Endodermal cell (in vitro differentiated cells): ENCODE measurements at regions not wholly inside any gene's neighbourhood (a gene's known extent, or its start where the extent isn't known, plus 50 kb on each side); places are given as distances from the start of the nearest gene placed in this dataset.
A peak's percentile ranks its signal among the peaks of the same experiment; 100 is the strongest.

Source experiments
- DNase-seq: peaks from one replicate; pipeline ENCODE4 v3.0.0-alpha.2; 2017
- H3K27ac ChIP-seq: 2 replicates; pipeline ENCODE4 v1.5.1; 2013; ENCODE audit warnings: mild to moderate bottlenecking, low read depth, low read length, moderate library complexity
- H3K27me3 ChIP-seq: 2 replicates; pipeline ENCODE4 v1.6.1; 2013; ENCODE audit warnings: mild to moderate bottlenecking, low read length, moderate library complexity; ENCODE audit not compliant: insufficient read depth, control insufficient read depth, poor library complexity, severe bottlenecking
- H3K36me3 ChIP-seq: 2 replicates; pipeline ENCODE4 v1.7.0; 2013; ENCODE audit warnings: mild to moderate bottlenecking, low read length, moderate library complexity; ENCODE audit not compliant: control insufficient read depth, insufficient read depth
- H3K4me1 ChIP-seq: one replicate; pipeline ENCODE4 v1.7.0; 2013; ENCODE audit warnings: low read length; ENCODE audit not compliant: control insufficient read depth, insufficient read depth
- H3K4me3 ChIP-seq: 2 replicates; pipeline ENCODE4 v1.5.1; 2013; ENCODE audit warnings: mild to moderate bottlenecking, low read length, moderate library complexity
- H3K9ac ChIP-seq: 2 replicates; pipeline ENCODE4 v1.6.1; 2013; ENCODE audit warnings: mild to moderate bottlenecking, low read length, moderate library complexity; ENCODE audit not compliant: poor library complexity, severe bottlenecking; ENCODE audit errors: extremely low read depth
- H3K9me3 ChIP-seq: 2 replicates; pipeline ENCODE4 v1.6.1; 2013; ENCODE audit warnings: mild to moderate bottlenecking, low read length, moderate library complexity; ENCODE audit not compliant: control insufficient read depth
- H3K27ac Mint-ChIP-seq: 2 replicates; pipeline ENCODE4 v1.8.0; 2020; ENCODE audit warnings: mixed read lengths
- H3K27me3 Mint-ChIP-seq: 2 replicates; pipeline ENCODE4 v1.8.0; 2021; ENCODE audit warnings: mild to moderate bottlenecking, mixed read lengths; ENCODE audit not compliant: insufficient read depth
- H3K36me3 Mint-ChIP-seq: 2 replicates; pipeline ENCODE4 v1.8.0; 2020; ENCODE audit warnings: low read depth, mixed read lengths
- H3K4me1 Mint-ChIP-seq: 2 replicates; pipeline ENCODE4 v1.8.0; 2020; ENCODE audit warnings: mixed read lengths
- H3K4me3 Mint-ChIP-seq: 2 replicates; pipeline ENCODE4 v1.8.0; 2020; ENCODE audit warnings: mild to moderate bottlenecking, moderate library complexity, mixed read lengths
- H3K9me3 Mint-ChIP-seq: 2 replicates; pipeline ENCODE4 v1.8.0; 2020; ENCODE audit warnings: mild to moderate bottlenecking, mixed read lengths
- WGBS, 2 experiments: methylation state at CpG; one replicate each; pipeline versions ENCODE4 v1.1.5 to v1.1.7; 2013; ENCODE audit warnings: missing lambda C conversion rate in 2 of 2, mixed read lengths in 1 of 2; ENCODE audit not compliant: insufficient coverage in 1 of 2, insufficient read length in 1 of 2; 5-methylcytosine and 5-hydroxymethylcytosine counted together
- TF ChIP-seq, protein P1 (sequence below): fragments of 200-600 bp; sonication (generic); conservative IDR thresholded peaks from 2 replicates; pipeline ENCODE4 v1.5.0; 2021; ENCODE audit warnings: antibody characterized with exemption, mild to moderate bottlenecking

DNA sequence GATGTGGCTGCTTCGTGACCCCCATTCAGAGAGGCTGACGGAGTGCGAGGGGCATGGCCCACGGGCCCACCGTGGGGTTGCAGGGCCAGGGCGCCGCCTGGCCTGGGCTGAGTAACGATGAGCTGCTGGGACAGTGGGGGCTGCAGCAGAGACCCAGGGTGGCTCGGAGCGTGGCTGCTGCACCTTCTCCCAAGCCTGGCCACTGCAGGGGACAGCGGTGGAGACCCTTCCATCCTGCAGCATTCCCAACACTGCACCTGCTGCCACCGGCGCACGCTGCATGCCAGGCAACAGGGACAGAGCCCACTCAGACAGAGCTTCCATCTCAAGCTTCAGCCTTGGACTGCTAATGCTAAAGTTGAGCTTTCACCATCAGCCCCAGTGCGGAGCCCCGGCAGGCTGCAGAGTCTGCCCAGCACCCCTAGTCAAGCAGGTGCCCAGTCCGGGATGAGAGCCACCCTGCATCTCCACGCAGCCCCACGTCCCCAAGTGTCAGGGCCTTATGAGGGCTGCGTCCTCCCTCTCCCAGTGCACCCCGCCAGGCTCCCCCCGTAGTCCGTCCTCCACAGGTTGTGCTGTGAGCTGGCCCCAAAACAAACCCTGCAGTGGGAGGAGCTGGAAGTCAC is 89.4 kb upstream of the AFDN start:
- Histone ChIP-seq H3K27me3 (no peaks in the 10 kb centered on the region), H3K4me3 (no peak overlapping the region), H3K9me3 (no peaks in the 10 kb centered on the region), H3K27ac (no peak overlapping the region), H3K9ac (no peak overlapping the region), H3K4me1 (peaks cover 5% of the 10 kb centered on the region), H3K36me3 (no peaks in the 10 kb centered on the region)
- Mint-ChIP-seq H3K4me1 (peaks cover 10% of the 10 kb centered on the region), H3K4me3 (no peak overlapping the region), H3K27ac (no peak overlapping the region), H3K36me3 (no peaks in the 10 kb centered on the region), H3K27me3 (no peaks in the 10 kb centered on the region), H3K9me3 (no peaks in the 10 kb centered on the region)
- DNase-seq = peak; percentile 48
- WGBS, 2 experiments = 92 to 95% methylated on average over 16 to 23 of the region's 23 CpGs
- TF ChIP-seq, protein P1, sequence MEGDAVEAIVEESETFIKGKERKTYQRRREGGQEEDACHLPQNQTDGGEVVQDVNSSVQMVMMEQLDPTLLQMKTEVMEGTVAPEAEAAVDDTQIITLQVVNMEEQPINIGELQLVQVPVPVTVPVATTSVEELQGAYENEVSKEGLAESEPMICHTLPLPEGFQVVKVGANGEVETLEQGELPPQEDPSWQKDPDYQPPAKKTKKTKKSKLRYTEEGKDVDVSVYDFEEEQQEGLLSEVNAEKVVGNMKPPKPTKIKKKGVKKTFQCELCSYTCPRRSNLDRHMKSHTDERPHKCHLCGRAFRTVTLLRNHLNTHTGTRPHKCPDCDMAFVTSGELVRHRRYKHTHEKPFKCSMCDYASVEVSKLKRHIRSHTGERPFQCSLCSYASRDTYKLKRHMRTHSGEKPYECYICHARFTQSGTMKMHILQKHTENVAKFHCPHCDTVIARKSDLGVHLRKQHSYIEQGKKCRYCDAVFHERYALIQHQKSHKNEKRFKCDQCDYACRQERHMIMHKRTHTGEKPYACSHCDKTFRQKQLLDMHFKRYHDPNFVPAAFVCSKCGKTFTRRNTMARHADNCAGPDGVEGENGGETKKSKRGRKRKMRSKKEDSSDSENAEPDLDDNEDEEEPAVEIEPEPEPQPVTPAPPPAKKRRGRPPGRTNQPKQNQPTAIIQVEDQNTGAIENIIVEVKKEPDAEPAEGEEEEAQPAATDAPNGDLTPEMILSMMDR = no peak

DNA sequence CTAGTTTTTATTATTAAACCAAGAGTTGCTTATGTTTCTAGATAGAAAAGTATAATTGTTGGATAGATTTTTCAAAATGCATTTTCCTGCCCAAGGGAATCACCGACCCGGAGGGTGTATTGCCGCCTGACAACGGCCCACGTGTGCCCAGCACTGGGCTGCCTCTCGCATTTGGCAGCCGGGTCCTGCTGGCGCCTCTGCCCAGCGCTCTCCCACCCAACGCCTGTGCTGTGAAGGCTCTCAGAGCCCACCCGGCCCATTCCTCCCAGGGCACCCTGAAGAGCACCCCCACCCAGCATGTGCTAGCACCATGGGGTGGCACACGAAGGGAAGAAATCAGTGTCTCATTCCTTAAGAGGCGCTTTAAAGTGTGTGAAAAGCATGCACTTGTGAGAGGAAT is 88.3 kb upstream of the AFDN start:
- Histone ChIP-seq H3K27ac (no peak overlapping the region), H3K9me3 (no peaks in the 10 kb centered on the region), H3K27me3 (no peaks in the 10 kb centered on the region), H3K4me1 (peaks cover 10% of the 10 kb centered on the region), H3K4me3 (no peak overlapping the region), H3K9ac (no peak overlapping the region), H3K36me3 (no peaks in the 10 kb centered on the region)
- H3K27me3 Mint-ChIP-seq = no peaks in the 10 kb centered on the region
- H3K9me3 Mint-ChIP-seq = peaks cover 4% of the 10 kb centered on the region
- H3K4me3 Mint-ChIP-seq = no peak overlapping the region
- WGBS, 2 experiments = 87 to 97% methylated on average over 9 to 13 of the region's 13 CpGs
- peak; percentile 35 for DNase-seq
- H3K27ac Mint-ChIP-seq = no peak overlapping the region
- TF ChIP-seq, protein P1 = no peak
- no peaks in the 10 kb centered on the region for H3K36me3 Mint-ChIP-seq
- peaks cover 16% of the 10 kb centered on the region for H3K4me1 Mint-ChIP-seq

DNA sequence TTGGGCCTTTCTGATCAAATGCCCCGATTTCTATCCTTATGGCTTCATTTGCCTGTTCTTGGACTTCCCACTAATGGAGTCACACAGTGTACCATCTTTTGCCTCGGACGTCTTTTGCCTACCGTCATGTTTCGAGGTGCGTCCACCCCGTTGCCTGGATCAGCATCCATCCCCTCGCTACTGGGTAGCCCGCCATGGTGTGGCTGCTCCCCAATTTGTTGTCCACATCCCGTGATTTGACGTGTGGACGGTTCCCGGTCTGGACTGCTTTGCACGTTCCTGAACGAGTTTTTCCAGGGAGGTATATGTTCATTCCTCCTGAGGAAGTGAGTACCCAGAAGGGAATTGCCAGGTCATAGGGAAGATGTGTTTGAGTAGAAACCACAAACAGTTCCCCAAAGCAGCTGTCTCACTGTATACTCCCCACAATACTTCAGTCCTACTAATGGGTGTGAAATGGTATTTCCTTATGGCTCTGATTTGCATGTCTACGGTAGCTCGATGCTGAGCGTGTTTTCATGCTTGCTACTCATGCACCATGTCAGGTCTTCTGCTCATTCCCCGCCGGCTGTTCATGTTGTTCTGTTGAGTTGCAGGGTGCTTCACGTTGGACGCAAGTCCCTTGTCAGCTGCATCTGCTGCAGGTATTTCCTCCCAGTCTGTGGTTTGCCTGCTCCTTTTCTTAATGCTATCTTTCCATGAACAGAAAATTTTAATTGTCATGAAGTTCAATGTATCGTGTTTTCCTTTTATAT is 86.8 kb upstream of the AFDN start:
- no peaks in the 10 kb centered on the region for H3K36me3 ChIP-seq
- no peak overlapping the region for H3K27ac ChIP-seq
- Mint-ChIP-seq H3K27me3 (no peaks in the 10 kb centered on the region), H3K36me3 (no peaks in the 10 kb centered on the region), H3K4me1 (peaks cover 21% of the 10 kb centered on the region), H3K4me3 (no peak overlapping the region), H3K9me3 (peaks cover 4% of the 10 kb centered on the region), H3K27ac (no peak overlapping the region)
- peaks cover 8% of the 10 kb centered on the region for H3K9me3 ChIP-seq
- H3K4me1 ChIP-seq = peaks cover 19% of the 10 kb centered on the region
- no peaks in the 10 kb centered on the region for H3K27me3 ChIP-seq
- 94 to 99% methylated on average over 15 to 23 of the region's 23 CpGs for WGBS, 2 experiments
- H3K4me3 ChIP-seq = no peak overlapping the region
- peak; percentile 24 for DNase-seq
- H3K9ac ChIP-seq = no peak overlapping the region
- TF ChIP-seq, protein P1 = no peak
